ENCODE measurements at regions not wholly inside any gene's neighbourhood (a gene's known extent, or its start where the extent isn't known, plus 50 kb on each side); places are given as distances from the start of the nearest gene placed in this dataset.

DNA sequence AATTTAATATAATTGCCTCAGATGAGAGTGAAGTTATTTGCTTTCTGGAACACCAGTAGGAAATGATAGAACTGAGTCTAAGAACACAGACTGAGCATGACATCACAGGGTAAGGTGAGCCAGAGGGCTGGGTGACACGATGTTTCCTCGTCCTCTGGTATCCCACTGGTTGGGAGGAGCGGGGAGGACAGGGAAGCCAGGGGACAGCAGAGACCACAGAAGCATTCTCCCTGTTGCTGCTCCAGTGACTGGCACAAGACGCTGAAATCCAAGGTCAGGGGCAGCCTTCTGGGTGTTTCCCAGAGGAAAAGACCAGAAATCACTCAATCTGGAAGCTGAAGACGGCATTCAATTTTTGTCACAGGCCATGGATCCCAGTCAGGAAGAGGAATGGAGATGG lies 363.4 kb upstream of the SOX11 start:
- ATAC-seq (no peak), DNase-seq (no peak)
- Histone ChIP-seq H3K27me3 (no peaks in the 10 kb centered on the region), H3K36me3 (no peaks in the 10 kb centered on the region), H3K4me3 (no peak overlapping the region), H3K27ac (no peak overlapping the region), H3K4me1 (no peaks in the 10 kb centered on the region), H3K9me3 (no peaks in the 10 kb centered on the region)
- TF ChIP-seq, protein P1, sequence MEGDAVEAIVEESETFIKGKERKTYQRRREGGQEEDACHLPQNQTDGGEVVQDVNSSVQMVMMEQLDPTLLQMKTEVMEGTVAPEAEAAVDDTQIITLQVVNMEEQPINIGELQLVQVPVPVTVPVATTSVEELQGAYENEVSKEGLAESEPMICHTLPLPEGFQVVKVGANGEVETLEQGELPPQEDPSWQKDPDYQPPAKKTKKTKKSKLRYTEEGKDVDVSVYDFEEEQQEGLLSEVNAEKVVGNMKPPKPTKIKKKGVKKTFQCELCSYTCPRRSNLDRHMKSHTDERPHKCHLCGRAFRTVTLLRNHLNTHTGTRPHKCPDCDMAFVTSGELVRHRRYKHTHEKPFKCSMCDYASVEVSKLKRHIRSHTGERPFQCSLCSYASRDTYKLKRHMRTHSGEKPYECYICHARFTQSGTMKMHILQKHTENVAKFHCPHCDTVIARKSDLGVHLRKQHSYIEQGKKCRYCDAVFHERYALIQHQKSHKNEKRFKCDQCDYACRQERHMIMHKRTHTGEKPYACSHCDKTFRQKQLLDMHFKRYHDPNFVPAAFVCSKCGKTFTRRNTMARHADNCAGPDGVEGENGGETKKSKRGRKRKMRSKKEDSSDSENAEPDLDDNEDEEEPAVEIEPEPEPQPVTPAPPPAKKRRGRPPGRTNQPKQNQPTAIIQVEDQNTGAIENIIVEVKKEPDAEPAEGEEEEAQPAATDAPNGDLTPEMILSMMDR (IDR thresholded peaks at IDR 0.05) = no peak
- intact Hi-C loops (cut with DNase I) = no loop called here

DNA sequence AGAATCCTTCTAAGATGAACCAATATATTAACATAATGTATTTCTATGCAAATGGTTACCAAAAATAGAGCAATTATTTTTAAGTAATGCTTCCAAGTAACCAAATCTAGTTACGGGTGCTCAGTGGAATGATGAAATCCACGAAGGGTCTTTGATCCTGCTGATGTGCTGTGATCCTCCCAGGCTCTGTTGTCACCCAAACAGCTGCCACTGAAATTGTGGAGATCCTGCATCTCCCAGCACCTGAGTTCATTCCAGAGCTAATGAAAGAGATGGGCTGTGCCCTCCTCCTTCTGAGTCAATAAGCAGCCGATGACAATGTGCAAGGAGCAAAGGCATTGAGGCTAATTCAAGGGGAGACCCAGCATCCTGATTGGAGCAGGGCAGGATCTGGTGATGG lies 362.4 kb upstream of the SOX11 start:
- intact Hi-C loops (cut with DNase I) = no loop called here
- no peak for ATAC-seq

GRCh38 chr2:5330961-5331360 lies 361.2 kb upstream of the SOX11 start:
- H3K4me3 ChIP-seq = no peak overlapping the region
- no peaks in the 10 kb centered on the region for H3K9me3 ChIP-seq
- no peak for ATAC-seq
- H3K27ac ChIP-seq = no peak overlapping the region
- H3K4me1 ChIP-seq = no peaks in the 10 kb centered on the region
- no peaks in the 10 kb centered on the region for H3K36me3 ChIP-seq
- no peaks in the 10 kb centered on the region for H3K27me3 ChIP-seq
- intact Hi-C loops (cut with DNase I) = no loop called here
- DNase-seq = no peak
- TF ChIP-seq, protein P1 (IDR thresholded peaks at IDR 0.05) = no peak

More for the DNA sequence above, 362.4 kb upstream of the SOX11 start:
- Histone ChIP-seq H3K4me1 (no peaks in the 10 kb centered on the region), H3K4me3 (no peak overlapping the region), H3K36me3 (no peaks in the 10 kb centered on the region), H3K9me3 (no peaks in the 10 kb centered on the region), H3K27ac (no peak overlapping the region), H3K27me3 (no peaks in the 10 kb centered on the region)
- DNase-seq = no peak
- TF ChIP-seq, protein P1 (IDR thresholded peaks at IDR 0.05) = no peak

DNA sequence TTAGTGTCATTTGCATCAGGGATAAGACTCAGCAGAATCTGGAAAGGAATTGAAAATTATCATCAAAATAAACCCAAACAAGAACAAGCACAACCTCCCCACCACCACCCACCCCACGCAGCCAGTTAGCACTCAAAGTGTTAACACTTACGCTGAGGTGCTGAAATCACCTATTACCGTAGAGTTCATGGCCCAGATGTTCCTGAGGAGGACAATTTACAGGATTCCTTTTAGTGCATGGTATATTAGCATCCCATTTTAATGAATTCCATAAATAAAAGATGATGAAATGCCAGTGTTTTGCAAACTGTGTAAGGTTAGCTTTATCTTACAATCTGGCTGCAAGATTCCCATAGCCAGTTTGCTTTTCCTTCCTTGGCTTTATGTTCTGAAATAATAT lies 359.3 kb upstream of the SOX11 start:
- TF ChIP-seq, protein P1 (IDR thresholded peaks at IDR 0.05) = no peak
- Histone ChIP-seq H3K27ac (no peak overlapping the region), H3K36me3 (no peaks in the 10 kb centered on the region), H3K27me3 (no peaks in the 10 kb centered on the region), H3K4me3 (no peak overlapping the region), H3K4me1 (no peaks in the 10 kb centered on the region), H3K9me3 (no peaks in the 10 kb centered on the region)
- ATAC-seq (no peak), DNase-seq (no peak)
- intact Hi-C loops (cut with DNase I) = no loop called here

DNA sequence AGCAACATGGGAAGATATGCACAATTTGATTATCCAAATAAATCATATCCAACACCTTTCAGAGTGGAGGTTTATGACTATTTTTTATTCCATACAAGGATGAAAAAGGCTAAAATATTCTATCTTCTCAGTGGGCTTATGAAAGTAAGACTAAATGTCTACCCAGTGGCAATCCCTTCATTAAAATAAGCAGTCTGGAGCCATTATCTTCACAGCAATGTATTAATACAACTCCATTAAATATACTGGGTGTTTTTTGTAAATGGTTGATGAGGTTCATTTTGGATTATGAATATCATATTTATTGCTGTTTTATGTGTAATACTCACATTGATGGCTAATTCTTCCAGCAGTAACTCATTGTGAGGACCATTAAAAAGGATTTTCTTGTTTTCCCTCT lies 352.7 kb upstream of the SOX11 start:
- intact Hi-C loops (cut with DNase I) = no loop called here
- no peak overlapping the region for H3K4me3 ChIP-seq

More for the DNA sequence above, 352.7 kb upstream of the SOX11 start:
- Histone ChIP-seq H3K36me3 (no peaks in the 10 kb centered on the region), H3K4me1 (no peaks in the 10 kb centered on the region), H3K27me3 (no peaks in the 10 kb centered on the region), H3K27ac (no peak overlapping the region), H3K9me3 (no peaks in the 10 kb centered on the region)
- TF ChIP-seq, protein P1 (IDR thresholded peaks at IDR 0.05) = no peak
- DNase-seq (no peak), ATAC-seq (no peak)

All from upper lobe of right lung (tissue), 1 donor.